Activated T-cell treated with anti-CD3 and anti-CD28 coated beads, Interleukin-2, amount 50 U/mL, for 72 hours (primary cell): ENCODE measurements at regions not wholly inside any gene's neighbourhood (a gene's known extent, or its start where the extent isn't known, plus 50 kb on each side); places are given as distances from the start of the nearest gene placed in this dataset.
A peak's percentile ranks its signal among the peaks of the same experiment; 100 is the strongest.
"Not testable (repeated sequence)": the region's sequence is repeated elsewhere in the genome, so short reads cannot be mapped to it uniquely, and the experiment has no call there.

Source experiments
- ATAC-seq, 2 donors: fragments of 150-1000 bp; cut with Tn5 transposase; replicated peaks in 1 of 2; 2 replicates each; pipeline ENCODE4 v1.10.0; 2021; ENCODE audit warnings: moderate library complexity in 2 of 2, mild to moderate bottlenecking in 1 of 2
- DNase-seq, 2 donors: peaks; one replicate each; pipeline ENCODE4 v3.0.0; 2021 to 2022; ENCODE audit warnings: mixed read lengths in 1 of 2
- H3K27ac Mint-ChIP-seq: one replicate; pipeline ENCODE4 v1.8.0; 2022; ENCODE audit warnings: mild to moderate bottlenecking, moderate library complexity, mixed read lengths
- H3K27me3 Mint-ChIP-seq: one replicate; pipeline ENCODE4 v1.8.0; 2022; ENCODE audit warnings: low read depth, mixed read lengths
- H3K36me3 Mint-ChIP-seq, 2 donors: one replicate each; pipeline ENCODE4 v1.8.0; 2022; ENCODE audit warnings: mixed read lengths in 2 of 2, mild to moderate bottlenecking in 1 of 2; ENCODE audit not compliant: insufficient read depth in 2 of 2
- H3K4me1 Mint-ChIP-seq: one replicate; pipeline ENCODE4 v1.8.0; 2022; ENCODE audit warnings: low read depth, mixed read lengths
- H3K4me3 Mint-ChIP-seq, 2 donors: one replicate each; pipeline ENCODE4 v1.8.0; 2022; ENCODE audit warnings: mild to moderate bottlenecking in 2 of 2, mixed read lengths in 2 of 2, moderate library complexity in 2 of 2
- H3K9me3 Mint-ChIP-seq, 2 donors: one replicate each; pipeline ENCODE4 v1.8.0; 2022; ENCODE audit warnings: mixed read lengths in 2 of 2

DNA sequence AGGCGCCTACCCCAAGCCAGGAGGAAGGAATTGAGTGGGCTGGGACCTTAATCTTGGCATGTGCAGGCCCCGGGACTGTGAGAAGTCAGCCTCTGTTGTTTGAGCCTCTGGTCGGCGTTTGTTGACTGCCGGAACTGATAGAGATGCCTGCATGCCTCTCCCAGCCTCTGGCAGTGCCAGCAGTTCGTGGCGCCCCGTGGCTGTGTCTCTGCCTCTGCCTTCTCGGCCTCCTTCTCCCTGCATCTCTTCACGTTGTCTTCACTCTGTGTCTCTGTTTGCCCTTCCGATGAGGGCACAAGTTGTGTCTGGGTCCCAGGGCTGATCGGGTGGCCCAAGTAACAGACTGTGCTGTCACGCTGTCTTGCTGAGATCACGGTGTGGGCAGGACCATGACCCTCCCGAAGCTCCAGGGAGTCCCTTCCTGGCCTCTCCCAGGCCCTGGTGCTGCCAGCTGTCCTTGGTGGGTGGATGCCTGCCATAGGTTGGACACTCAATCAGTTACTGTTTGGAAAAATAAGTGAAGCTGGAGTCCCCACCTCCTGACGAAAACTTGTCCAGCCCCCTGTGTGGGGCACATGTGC is 133.5 kb upstream of the LPCAT1 start:
- peaks cover 6% of the 10 kb centered on the region for H3K4me1 Mint-ChIP-seq
- no peak for ATAC-seq
- H3K9me3 Mint-ChIP-seq, result no peaks in the 10 kb centered on the region
- peaks cover 41% of the 10 kb centered on the region for H3K27me3 Mint-ChIP-seq
- DNase-seq, result no peak
- no peak overlapping the region for H3K4me3 Mint-ChIP-seq
- no peaks in the 10 kb centered on the region for H3K36me3 Mint-ChIP-seq
- no peak overlapping the region for H3K27ac Mint-ChIP-seq

DNA sequence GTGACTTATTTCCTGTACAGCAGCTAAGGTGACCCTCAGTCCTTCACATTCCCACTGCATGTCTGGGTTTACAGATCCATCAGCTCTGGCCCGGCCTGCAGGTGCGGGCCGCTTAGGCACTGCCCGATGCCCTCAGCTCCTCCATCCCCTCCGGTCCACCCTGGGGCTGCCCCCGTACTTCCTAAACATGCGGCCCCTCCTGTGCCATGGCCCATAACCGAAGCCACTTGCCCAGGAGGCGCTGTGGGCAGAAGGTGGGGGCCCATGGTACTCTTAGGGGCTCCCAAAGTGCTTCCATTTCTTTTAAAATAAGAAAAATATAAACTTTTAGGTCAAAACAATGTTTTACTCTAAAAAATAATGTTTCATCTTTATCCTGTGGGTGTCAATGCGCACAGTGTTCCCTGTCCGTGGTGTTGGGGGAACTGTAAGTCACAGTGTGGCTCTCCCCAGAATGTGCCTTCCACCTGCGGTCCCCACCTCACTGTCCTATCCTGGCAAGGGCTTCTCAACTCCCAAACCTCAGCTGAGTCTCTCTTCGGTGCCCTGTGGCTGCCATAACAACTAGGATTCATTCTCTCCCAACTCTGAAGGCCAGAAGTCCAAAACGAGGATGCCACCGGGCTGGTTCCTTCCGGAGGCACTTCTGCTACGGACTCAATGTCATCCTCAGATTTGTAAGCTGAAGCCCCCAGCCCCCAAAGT is 132.7 kb upstream of the LPCAT1 start:
- ATAC-seq, result no peak

DNA sequence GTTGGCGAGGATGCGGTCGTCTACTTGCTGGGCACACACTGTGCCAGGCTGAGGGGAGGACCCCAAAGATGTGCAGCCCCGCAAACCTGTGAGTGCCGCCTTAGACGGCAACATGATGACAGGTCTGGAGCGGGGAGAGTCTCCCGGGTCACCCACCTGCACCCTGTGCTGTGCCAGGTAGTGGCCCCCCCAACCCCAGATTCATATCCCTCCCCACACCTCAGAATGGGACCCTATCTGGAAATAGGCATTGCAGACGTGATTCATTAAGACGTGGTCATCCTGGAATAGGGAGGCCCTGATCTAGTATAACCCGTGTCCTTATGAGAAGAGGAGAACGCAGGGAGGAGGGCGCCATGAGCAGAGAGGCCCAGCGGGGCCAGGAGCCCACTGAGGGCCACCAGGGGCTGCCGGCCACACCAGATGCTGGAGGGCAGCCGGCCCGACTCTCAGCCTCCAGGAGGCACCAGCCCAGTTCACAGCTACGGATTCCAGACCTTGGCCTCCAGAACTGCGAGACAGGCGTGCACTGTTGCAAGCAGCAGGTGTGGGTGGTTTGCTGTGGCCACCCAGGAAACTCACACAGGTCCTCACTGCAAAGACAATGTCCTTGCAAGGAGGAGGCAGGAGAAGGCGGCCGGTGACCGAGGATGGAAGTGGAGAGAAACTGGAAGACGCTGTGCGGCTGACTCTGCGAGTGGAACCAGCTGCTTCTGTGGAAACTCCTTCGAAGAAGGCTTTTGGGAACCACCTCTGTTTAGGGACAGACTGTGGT is 131.9 kb upstream of the LPCAT1 start:
- Mint-ChIP-seq H3K36me3 (no peaks in the 10 kb centered on the region), H3K27ac (no peak overlapping the region), H3K27me3 (peaks cover 44% of the 10 kb centered on the region), H3K4me3 (no peak overlapping the region), H3K9me3 (no peaks in the 10 kb centered on the region), H3K4me1 (peaks cover 6% of the 10 kb centered on the region)
- no peak for ATAC-seq
- DNase-seq, result no peak

More for the DNA sequence above, 132.7 kb upstream of the LPCAT1 start:
- H3K27ac Mint-ChIP-seq, result no peak overlapping the region
- no peak overlapping the region for H3K4me3 Mint-ChIP-seq
- DNase-seq, result no peak
- peaks cover 6% of the 10 kb centered on the region for H3K4me1 Mint-ChIP-seq
- H3K27me3 Mint-ChIP-seq, result peaks cover 43% of the 10 kb centered on the region
- H3K9me3 Mint-ChIP-seq, result no peaks in the 10 kb centered on the region
- H3K36me3 Mint-ChIP-seq, result no peaks in the 10 kb centered on the region

DNA sequence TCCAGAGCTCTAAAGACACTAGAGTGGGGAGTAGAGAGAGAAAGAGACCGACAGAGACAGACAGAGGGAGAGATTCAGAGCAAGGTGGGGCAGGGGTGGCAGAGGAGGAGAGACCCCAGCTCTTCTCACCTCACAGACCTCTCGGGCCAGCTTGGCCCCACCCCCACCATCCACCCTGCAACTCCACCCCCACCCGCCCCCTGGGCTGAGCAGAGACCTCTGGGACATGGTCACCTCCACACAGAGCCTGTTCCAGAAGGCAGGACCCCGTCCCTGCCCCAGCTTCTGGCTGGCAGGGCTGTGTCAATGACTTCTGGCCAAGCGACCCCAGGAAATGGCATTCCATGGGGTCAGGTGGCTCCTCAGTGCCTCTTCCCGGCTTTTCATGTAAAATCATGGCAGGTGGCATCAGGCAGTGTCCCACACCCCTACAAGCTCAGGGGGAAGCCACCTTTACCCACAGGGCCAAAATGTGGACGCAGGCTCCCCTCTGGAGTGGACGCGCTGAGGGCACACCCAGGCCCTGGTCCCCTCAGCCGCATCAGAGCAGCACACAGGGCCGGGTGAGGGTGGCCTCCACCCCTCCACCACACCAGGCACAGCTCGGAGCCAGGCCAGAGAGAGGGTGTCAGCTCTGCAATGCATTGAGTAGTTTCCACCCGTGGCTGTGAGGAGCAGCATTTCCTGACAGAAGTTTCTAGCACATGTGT is 131.2 kb upstream of the LPCAT1 start:
- no peak for DNase-seq

DNA sequence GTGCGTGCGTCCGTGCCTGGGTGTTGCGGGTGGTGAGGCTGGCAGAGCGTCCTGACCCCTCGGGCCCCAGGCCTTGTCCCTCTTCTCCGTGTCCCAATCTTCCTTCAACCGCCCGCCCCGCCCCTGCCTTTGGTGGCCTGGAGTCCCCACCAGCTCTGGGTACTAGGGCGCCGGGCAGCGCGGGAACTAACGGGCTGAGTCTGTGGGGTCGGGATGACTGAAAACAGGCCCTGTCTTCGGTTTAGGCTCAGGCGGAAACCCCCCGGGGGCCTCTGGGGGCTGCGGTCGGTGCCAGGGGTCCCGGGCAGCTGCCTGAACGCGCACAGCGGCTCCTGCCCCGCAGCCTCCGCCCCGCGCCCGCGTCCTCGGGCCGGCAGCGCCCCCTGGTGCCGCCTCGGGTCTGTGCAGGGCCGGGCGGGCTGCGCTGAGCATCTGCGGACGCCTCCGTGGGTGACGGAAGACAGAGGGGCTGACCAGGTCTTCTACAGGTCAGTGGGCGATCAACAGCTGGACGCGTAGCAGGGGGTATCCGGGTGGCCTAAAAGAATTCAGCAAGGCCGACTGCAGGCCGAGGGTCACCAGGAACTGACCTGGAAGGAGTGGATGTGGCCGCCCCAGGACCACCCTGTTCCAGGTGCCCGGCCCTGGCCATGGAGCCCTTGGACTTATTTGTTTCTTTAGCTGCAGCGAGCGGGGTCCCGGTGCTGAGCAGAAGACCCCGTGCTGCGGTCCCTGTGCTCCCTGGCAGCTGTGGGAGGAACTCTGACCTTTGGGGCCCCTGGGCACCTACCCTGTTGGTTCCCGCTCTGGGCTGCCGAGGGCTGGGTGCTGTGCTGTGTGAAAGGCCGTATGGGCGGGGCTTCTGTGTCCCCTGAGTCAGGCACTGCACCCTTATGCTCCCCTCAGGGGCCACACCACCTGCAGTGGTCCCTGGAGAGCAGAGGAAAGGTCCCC is 130.2 kb upstream of the LPCAT1 start:
- Mint-ChIP-seq H3K4me1 (peaks cover 15% of the 10 kb centered on the region), H3K27me3 (peaks cover 54% of the 10 kb centered on the region), H3K4me3 (peak overlapping the region; percentile 41 to 70)
- H3K36me3 Mint-ChIP-seq, H3K9me3 Mint-ChIP-seq, H3K27ac Mint-ChIP-seq: not testable (repeated sequence)
- peak; percentile 52 to 68 for DNase-seq
- ATAC-seq, result peak; percentile 94

More for the DNA sequence above, 131.2 kb upstream of the LPCAT1 start:
- Mint-ChIP-seq H3K27ac (no peak overlapping the region), H3K4me1 (peaks cover 6% of the 10 kb centered on the region), H3K4me3 (no peak overlapping the region), H3K36me3 (no peaks in the 10 kb centered on the region), H3K27me3 (peaks cover 47% of the 10 kb centered on the region), H3K9me3 (no peaks in the 10 kb centered on the region)
- no peak for ATAC-seq

DNA sequence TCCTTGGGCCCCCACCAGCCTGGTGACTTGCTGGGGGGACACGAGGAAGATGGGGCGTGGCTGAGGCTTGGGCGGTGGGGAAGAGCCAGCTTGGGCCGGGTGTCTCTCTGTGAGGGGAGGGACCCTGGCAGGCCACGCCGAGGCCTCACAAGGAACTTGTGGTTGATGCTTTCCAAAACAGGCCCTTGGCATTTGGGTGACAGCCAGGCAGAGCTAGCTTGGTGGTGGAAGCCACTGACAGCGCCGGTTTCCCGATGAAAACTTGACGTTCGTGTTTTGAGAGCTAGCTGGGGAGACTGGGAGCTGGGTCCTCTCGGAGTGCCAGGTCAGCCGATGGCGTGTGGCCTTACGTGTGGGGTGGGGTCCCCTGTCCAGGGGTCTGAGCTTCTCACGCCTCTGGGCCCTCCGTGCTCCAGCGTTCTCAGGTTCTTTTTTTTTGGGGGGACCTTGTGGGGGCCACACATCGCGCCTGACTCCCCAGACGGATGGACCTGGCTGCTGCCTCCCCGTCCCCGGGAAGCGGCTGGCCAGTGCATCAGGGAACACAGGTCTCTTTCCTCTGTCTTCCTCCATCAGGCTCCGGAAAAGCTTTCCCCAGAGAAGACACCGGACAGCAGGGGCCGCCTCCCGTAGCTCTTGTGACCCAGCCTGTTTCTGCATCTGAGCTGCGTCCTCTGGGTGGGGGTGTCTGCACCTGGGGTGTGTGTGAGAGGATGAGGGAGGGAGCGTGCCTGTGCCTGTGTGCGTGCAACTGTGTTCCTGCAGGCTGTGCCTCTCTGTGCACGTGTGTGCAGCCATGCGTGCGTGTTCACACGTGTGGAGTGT is 129.3 kb upstream of the LPCAT1 start:
- no peak overlapping the region for H3K27ac Mint-ChIP-seq
- H3K9me3 Mint-ChIP-seq, result no peaks in the 10 kb centered on the region
- peak overlapping the region; percentile 41 to 70 for H3K4me3 Mint-ChIP-seq
- no peak for DNase-seq
- ATAC-seq, result peak in 1 of 2 donors; percentile 58
- peaks cover 62% of the 10 kb centered on the region for H3K27me3 Mint-ChIP-seq
- H3K4me1 Mint-ChIP-seq, result peaks cover 18% of the 10 kb centered on the region
- no peaks in the 10 kb centered on the region for H3K36me3 Mint-ChIP-seq

DNA sequence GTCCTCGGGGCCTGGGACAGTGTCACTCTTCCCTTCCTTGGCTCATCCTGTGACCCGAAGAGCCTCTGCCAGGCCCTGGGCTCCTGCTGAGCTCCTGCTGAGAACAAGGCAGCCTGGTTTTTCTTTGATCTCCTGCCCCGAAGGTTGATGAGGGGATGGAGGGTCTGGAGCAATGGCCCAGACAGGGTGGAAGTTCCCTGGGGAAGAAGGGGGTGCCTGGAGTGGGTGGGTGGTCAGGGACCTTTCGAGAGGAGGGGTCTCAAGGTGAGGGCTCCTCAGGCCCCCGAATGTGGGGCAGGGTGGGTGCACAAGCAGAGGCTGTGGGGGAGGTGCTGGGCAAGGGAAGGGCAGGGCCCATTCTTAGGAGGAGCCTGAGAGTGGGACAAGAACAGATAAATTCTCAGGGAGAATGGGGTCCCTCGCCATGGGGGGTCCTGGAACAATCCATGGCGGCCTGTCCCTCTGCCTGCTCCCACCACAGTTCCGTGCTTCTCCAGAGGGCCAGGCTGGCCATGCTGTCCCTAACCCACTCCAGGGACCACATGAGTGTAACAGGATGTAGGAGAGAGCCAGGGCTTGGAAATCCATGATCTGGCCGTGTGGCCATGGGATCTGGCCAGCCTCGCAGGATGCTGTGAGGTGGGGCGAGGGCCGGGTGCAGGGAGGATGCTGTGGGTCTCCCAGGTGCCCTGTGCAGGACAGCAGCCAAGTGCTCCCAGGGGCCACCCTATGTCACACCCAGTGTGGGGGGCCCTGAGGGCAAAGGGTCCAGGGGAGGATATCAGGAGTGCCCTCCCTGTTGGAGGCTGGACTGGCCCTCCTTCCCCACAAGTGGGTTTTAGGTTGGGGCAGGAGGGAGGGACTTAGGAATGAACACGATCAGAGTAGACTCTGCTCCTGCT is 128.5 kb upstream of the LPCAT1 start:
- Mint-ChIP-seq H3K27ac (no peak overlapping the region), H3K4me3 (no peak overlapping the region), H3K27me3 (peaks cover 58% of the 10 kb centered on the region), H3K4me1 (peaks cover 18% of the 10 kb centered on the region), H3K36me3 (no peaks in the 10 kb centered on the region), H3K9me3 (no peaks in the 10 kb centered on the region)
- ATAC-seq (no peak), DNase-seq (no peak)

DNA sequence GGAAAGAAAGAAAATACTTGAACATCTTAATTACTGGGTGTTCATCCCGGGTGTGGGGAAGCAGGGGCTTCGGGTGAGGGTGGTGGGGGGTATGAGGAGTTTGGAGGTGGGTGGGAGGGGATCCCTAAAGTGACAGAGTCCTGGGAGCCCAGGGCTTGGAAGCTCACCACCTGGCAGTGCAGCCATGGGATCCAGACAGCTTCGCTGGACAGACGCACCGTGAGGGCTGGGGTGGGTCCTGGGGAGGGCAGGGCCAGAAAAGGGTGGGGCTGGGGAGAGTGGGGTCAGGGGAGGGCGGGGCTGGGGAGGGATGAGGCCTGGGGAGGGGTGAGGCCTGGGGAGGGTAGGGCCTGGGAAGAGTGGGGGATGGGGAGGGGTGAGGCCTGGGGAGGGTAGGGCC is 127.5 kb upstream of the LPCAT1 start:
- ATAC-seq (no peak), DNase-seq (no peak)
- Mint-ChIP-seq H3K4me1 (peaks cover 18% of the 10 kb centered on the region), H3K27ac (no peak overlapping the region), H3K36me3 (no peaks in the 10 kb centered on the region), H3K27me3 (peaks cover 58% of the 10 kb centered on the region), H3K4me3 (no peak overlapping the region), H3K9me3 (no peaks in the 10 kb centered on the region)

DNA sequence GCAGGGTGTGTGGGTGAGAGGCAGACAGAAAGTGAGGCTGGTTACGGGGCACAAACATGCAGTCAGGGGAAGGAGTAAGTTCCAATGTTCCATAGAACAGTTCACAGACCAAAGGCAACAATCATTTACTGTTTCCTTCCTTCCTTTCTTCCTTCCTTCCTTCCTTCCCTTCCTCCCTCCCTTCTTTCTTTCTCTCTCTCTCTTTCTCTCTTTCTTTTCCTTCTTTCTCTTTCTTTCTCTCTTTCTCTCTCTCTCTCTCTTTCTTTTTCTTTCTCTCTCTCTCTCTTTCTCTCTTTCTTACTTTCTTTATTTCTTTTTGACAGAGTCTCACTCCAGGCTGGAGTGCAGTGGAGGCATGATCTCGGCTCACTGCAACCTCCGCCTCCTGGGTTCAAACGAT is 125.8 kb upstream of the LPCAT1 start:
- Mint-ChIP-seq H3K36me3 (no peaks in the 10 kb centered on the region), H3K27me3 (peaks cover 59% of the 10 kb centered on the region), H3K9me3 (no peaks in the 10 kb centered on the region), H3K27ac (no peak overlapping the region), H3K4me1 (peaks cover 18% of the 10 kb centered on the region), H3K4me3 (no peak overlapping the region)
- ATAC-seq (no peak), DNase-seq (no peak)

DNA sequence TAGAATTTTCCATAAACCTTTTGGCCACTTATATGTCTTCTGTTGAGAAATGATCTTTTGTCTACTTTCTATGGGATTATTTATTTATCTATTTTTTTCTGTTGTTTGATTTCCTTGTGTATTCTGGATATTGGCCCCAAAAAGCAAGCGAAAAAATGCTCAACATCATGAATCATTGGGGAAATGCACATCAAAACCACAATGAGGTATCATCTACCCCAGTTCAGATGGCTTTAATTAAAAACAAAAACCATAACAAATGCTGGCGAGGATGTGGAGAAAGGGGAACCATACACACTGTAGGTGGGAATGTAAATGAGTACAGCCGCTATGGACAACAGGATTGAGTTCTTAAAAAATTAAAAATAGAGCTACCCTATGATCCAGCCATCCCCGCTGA is 125.0 kb upstream of the LPCAT1 start:
- H3K27ac Mint-ChIP-seq, result no peak overlapping the region
- H3K27me3 Mint-ChIP-seq, result peaks cover 61% of the 10 kb centered on the region
- no peak for DNase-seq
- no peaks in the 10 kb centered on the region for H3K9me3 Mint-ChIP-seq
- H3K4me1 Mint-ChIP-seq, result peaks cover 23% of the 10 kb centered on the region
- no peak for ATAC-seq
- H3K36me3 Mint-ChIP-seq, result no peaks in the 10 kb centered on the region
- H3K4me3 Mint-ChIP-seq, result no peak overlapping the region

DNA sequence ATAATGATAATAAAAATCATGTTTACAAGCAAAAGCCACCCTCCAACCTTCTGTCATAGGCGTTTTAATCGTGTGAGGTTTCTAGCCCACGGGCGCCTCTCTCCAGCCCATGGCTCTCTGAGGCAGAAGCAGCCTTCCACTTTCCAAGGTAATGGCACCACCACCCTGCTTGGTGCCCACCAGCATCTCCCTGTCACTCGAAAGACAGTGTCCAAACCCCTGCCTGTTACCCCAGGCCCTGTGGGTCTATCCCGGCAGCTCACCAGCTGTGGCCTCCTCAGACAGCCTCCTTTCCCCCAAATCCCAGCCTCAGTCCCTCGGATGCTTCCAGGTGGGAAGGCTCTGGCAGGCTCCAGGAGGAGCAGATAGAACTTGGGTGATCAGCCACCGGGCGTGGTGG is 123.8 kb upstream of the LPCAT1 start:
- no peak overlapping the region for H3K27ac Mint-ChIP-seq
- H3K9me3 Mint-ChIP-seq, result no peaks in the 10 kb centered on the region
- peaks cover 65% of the 10 kb centered on the region for H3K27me3 Mint-ChIP-seq
- H3K4me3 Mint-ChIP-seq, result no peak overlapping the region
- H3K36me3 Mint-ChIP-seq, result no peaks in the 10 kb centered on the region
- peaks cover 17% of the 10 kb centered on the region for H3K4me1 Mint-ChIP-seq
- DNase-seq (no peak), ATAC-seq (no peak)
